ENCODE measurements at regions not wholly inside any gene's neighbourhood (a gene's known extent, or its start where the extent isn't known, plus 50 kb on each side); places are given as distances from the start of the nearest gene placed in this dataset.

GRCh38 chr12:45532113-45532512 is 197.4 kb upstream of the ARID2 start:
- Histone ChIP-seq H3K4me1 (no peaks in the 10 kb centered on the region), H3K4me3 (ENCODE audit: low read depth, low read length) (no peak overlapping the region), H3K9me3 (no peaks in the 10 kb centered on the region), H3K36me3 (no peaks in the 10 kb centered on the region), H3K27me3 (no peaks in the 10 kb centered on the region)
- no peak for TF ChIP-seq CTCF (IDR thresholded peaks at IDR 0.05; ENCODE audit: low read depth, low read length)
- DNase-seq = no peak

- H3K9me3 ChIP-seq = no peaks in the 10 kb centered on the region
- no peaks in the 10 kb centered on the region for H3K27me3 ChIP-seq
- no peak for DNase-seq
- H3K36me3 ChIP-seq = no peaks in the 10 kb centered on the region
- no peaks in the 10 kb centered on the region for H3K4me1 ChIP-seq
- no peak overlapping the region for H3K4me3 ChIP-seq (ENCODE audit: low read depth, low read length)
- no peak for TF ChIP-seq CTCF (IDR thresholded peaks at IDR 0.05; ENCODE audit: low read depth, low read length)
Measured at GRCh38 chr12:45535610-45536180, 193.8 kb upstream of the ARID2 start.

GRCh38 chr12:45536284-45536683 is 193.2 kb upstream of the ARID2 start:
- Histone ChIP-seq H3K36me3 (no peaks in the 10 kb centered on the region), H3K27me3 (no peaks in the 10 kb centered on the region), H3K4me1 (no peaks in the 10 kb centered on the region), H3K4me3 (ENCODE audit: low read depth, low read length) (no peak overlapping the region), H3K9me3 (no peaks in the 10 kb centered on the region)
- TF ChIP-seq CTCF (IDR thresholded peaks at IDR 0.05; ENCODE audit: low read depth, low read length) = no peak
- DNase-seq = no peak

- no peak for DNase-seq
- no peak for TF ChIP-seq CTCF (IDR thresholded peaks at IDR 0.05; ENCODE audit: low read depth, low read length)
- Histone ChIP-seq H3K27me3 (peaks cover 4% of the 10 kb centered on the region; the same call in 1 of the 2 replicates), H3K4me1 (no peaks in the 10 kb centered on the region), H3K36me3 (no peaks in the 10 kb centered on the region), H3K9me3 (no peaks in the 10 kb centered on the region), H3K4me3 (ENCODE audit: low read depth, low read length) (no peak overlapping the region)
Measured at GRCh38 chr12:45540661-45541341, 188.7 kb upstream of the ARID2 start.

- Histone ChIP-seq H3K36me3 (no peaks in the 10 kb centered on the region), H3K4me3 (ENCODE audit: low read depth, low read length) (no peak overlapping the region), H3K27me3 (peaks cover 7% of the 10 kb centered on the region; the same call in 1 of the 2 replicates), H3K4me1 (no peaks in the 10 kb centered on the region), H3K9me3 (no peaks in the 10 kb centered on the region)
- TF ChIP-seq CTCF (IDR thresholded peaks at IDR 0.05; ENCODE audit: low read depth, low read length) = peak; percentile 95
- peak; percentile 37 for DNase-seq
Measured at GRCh38 chr12:45543887-45544286, 185.6 kb upstream of the ARID2 start.

GRCh38 chr12:45546545-45546944 is 183.0 kb upstream of the ARID2 start:
- H3K4me3 ChIP-seq (ENCODE audit: low read depth, low read length) = no peak overlapping the region
- H3K27me3 ChIP-seq = peaks cover 7% of the 10 kb centered on the region; the same call in 1 of the 2 replicates
- H3K36me3 ChIP-seq = no peaks in the 10 kb centered on the region

More at GRCh38 chr12:45546545-45546944, 183.0 kb upstream of the ARID2 start:
- Histone ChIP-seq H3K9me3 (no peaks in the 10 kb centered on the region), H3K4me1 (no peaks in the 10 kb centered on the region)
- no peak for TF ChIP-seq CTCF (IDR thresholded peaks at IDR 0.05; ENCODE audit: low read depth, low read length)
- DNase-seq = no peak

Measured in BE2C (cell line).